Stomach (tissue), 8 donors: ENCODE measurements at regions not wholly inside any gene's neighbourhood (a gene's known extent, or its start where the extent isn't known, plus 50 kb on each side); places are given as distances from the start of the nearest gene placed in this dataset.
"Not testable (repeated sequence)": the region's sequence is repeated elsewhere in the genome, so short reads cannot be mapped to it uniquely, and the experiment has no call there.

ENCODE experiments used
- DNase-seq, 2 donors: peaks; one replicate each; pipeline versions ENCODE4 v3.0.0 to v3.0.0-alpha.2; 2013 to 2019
- H3K27ac ChIP-seq, 5 donors: fragments of 200-600 bp in 4 of 5; sonication (generic) in 4 of 5; one replicate each; pipeline ENCODE4 v1.5.1; 2013 to 2019; ENCODE audit warnings: mild to moderate bottlenecking in 1 of 5, moderate library complexity in 1 of 5
- H3K27me3 ChIP-seq, 3 donors: fragments of 200-600 bp; sonication (generic); one replicate each; pipeline ENCODE4 v1.5.1; 2017 to 2019; ENCODE audit warnings: mixed run types in 1 of 3
- H3K36me3 ChIP-seq, 4 donors: fragments of 200-600 bp; sonication (generic); 1 replicate in 3 of 4; 2 replicates in 1 of 4; pipeline ENCODE4 v1.5.1; 2016 to 2019
- H3K4me1 ChIP-seq, 4 donors: fragments of 200-600 bp; sonication (generic); one replicate each; pipeline ENCODE4 v1.5.1; 2016 to 2019
- H3K4me3 ChIP-seq, 4 donors: fragments of 200-600 bp; sonication (generic) in 3 of 4; one replicate each; pipeline ENCODE4 v1.5.1; 2016 to 2019; ENCODE audit warnings: mild to moderate bottlenecking in 1 of 4
- H3K9me3 ChIP-seq, 4 donors: fragments of 200-600 bp; sonication (generic); one replicate each; pipeline ENCODE4 v1.5.1; 2016 to 2019
- EP300 ChIP-seq: sonication (generic); formaldehyde crosslinking; IDR thresholded peaks from one replicate; pipeline ENCODE4 v1.6.1; 2017; ENCODE audit warnings: antibody characterized with exemption
- POLR2A ChIP-seq, 4 donors: fragments of 450-650 bp; IDR thresholded peaks; one replicate each; pipeline ENCODE4 v1.6.1; 2016; ENCODE audit warnings: antibody characterized with exemption in 4 of 4, control low read depth in 2 of 4, mild to moderate bottlenecking in 1 of 4, moderate library complexity in 1 of 4
- POLR2AphosphoS5 ChIP-seq, 3 donors: sonication (generic); formaldehyde crosslinking; IDR thresholded peaks; one replicate each; pipeline ENCODE4 v1.6.1; 2016; ENCODE audit warnings: antibody characterized with exemption in 3 of 3
- WGBS, 5 donors: extraction: QIAGEN DNeasy Blood & Tissue Kit in 3 of 5; methylation state at CpG; one replicate each; pipeline versions ENCODE4 v1.1.5 to v1.1.7; 2013 to 2018; 5-methylcytosine and 5-hydroxymethylcytosine counted together
- intact Hi-C: fragments of 100-400 bp; cut with DNase I; formaldehyde crosslinking; loops from one replicate; pipeline ENCODE4 v1.15.1; 2023; ENCODE audit warnings: low total_unique reads
- TF ChIP-seq, protein P1 (sequence below), 7 experiments: fragments of 450-650 bp in 4 of 7; fragments of 200-600 bp in 3 of 7; sonication (generic) in 3 of 7; IDR thresholded peaks; one replicate each; pipeline ENCODE4 v1.5.1; 2016 to 2019; ENCODE audit warnings: antibody characterized with exemption in 7 of 7, control low read depth in 2 of 7, mild to moderate bottlenecking in 1 of 7
- donor health status: healthy with polysubstance abuse.
- donor health status: Bipolar disorder and iron deficiency.
- donor health status: healthy.

DNA sequence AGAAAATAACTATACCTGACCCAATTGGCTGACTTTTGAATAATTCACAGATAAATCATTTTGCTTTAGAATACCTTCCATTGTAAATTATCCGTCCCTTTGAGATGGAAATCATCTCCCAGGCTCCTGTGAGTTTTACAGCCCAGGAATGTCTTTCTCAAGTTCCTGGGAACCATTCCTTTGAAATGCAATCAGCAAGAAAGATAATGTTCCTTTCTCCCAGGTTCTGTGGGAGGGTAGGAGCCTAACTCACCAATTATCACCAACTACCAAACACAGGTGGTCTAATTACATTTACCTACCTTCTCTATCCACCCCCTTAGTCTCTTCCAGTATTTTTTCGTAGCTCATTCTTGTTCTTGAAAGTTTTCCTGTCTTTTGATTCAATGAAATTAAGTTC, 1016.0 kb downstream of the SOCS6 start:
- intact Hi-C loops = no loop called here
- Histone ChIP-seq H3K4me1 (no peaks in the 10 kb centered on the region), H3K27me3 (no peaks in the 10 kb centered on the region), H3K27ac (no peak overlapping the region), H3K9me3 (no peaks in the 10 kb centered on the region), H3K4me3 (no peak overlapping the region), H3K36me3 (no peaks in the 10 kb centered on the region)
- no peak for TF ChIP-seq POLR2A (IDR thresholded peaks at IDR 0.05)
- no peak for TF ChIP-seq EP300
- TF ChIP-seq POLR2AphosphoS5 (IDR thresholded peaks at IDR 0.05) = no peak
- TF ChIP-seq, protein P1, sequence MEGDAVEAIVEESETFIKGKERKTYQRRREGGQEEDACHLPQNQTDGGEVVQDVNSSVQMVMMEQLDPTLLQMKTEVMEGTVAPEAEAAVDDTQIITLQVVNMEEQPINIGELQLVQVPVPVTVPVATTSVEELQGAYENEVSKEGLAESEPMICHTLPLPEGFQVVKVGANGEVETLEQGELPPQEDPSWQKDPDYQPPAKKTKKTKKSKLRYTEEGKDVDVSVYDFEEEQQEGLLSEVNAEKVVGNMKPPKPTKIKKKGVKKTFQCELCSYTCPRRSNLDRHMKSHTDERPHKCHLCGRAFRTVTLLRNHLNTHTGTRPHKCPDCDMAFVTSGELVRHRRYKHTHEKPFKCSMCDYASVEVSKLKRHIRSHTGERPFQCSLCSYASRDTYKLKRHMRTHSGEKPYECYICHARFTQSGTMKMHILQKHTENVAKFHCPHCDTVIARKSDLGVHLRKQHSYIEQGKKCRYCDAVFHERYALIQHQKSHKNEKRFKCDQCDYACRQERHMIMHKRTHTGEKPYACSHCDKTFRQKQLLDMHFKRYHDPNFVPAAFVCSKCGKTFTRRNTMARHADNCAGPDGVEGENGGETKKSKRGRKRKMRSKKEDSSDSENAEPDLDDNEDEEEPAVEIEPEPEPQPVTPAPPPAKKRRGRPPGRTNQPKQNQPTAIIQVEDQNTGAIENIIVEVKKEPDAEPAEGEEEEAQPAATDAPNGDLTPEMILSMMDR (IDR thresholded peaks at IDR 0.05) = no peak
- WGBS, 5 donors = 25 to 39% (median 28%) methylated on average over 2 of the region's 2 CpGs
- DNase-seq = no peak

DNA sequence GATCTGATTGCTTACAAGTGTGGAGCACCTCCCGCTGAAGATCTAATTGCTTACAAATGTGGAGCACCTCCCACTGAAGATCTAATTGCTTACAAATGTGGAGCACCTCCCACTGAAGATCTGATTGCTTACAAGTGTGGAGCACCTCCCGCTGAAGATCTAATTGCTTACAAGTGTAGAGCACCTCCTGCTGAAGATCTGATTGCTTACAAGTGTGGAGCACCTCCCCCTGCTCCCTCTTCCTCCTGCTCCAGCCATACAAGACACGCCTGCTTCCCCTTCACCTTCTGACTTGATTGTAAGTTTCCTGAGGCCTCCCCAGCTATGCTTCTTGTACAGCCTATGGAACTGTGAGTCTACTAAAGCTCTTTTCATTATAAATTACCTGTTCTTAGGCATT, 1014.9 kb downstream of the SOCS6 start:
- DNase-seq, H3K36me3 ChIP-seq, H3K27ac ChIP-seq, H3K9me3 ChIP-seq, intact Hi-C loops, H3K27me3 ChIP-seq, H3K4me1 ChIP-seq, H3K4me3 ChIP-seq: not testable (repeated sequence)
- 26 to 62% (median 54%) methylated on average over 2 to 3 of the region's 3 CpGs for WGBS, 5 donors

DNA sequence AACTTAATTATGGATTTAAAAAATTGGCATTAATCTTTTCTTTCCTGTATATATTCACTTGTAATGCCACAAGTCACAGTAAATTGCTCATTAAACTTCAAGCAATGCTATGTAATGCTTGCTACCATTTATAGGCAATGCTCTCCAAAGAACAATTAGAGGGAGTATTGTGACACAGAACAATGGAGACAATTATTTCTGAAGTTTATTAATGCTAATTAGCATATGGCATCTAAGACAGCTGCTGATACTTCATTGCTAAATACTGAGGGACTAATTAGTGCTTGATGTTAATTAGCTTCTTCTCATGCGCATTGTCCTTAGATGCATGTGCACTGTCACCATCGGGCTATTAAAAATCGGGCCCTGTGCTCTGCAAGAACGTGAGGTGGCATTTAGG, 1012.8 kb downstream of the SOCS6 start:
- intact Hi-C loops = no loop called here
- 77 to 86% (median 85%) methylated on average over 4 of the region's 4 CpGs for WGBS, 5 donors
- Histone ChIP-seq H3K9me3 (no peaks in the 10 kb centered on the region), H3K4me3 (no peak overlapping the region), H3K36me3 (no peaks in the 10 kb centered on the region), H3K4me1 (no peaks in the 10 kb centered on the region), H3K27ac (no peak overlapping the region), H3K27me3 (no peaks in the 10 kb centered on the region)
- no peak for DNase-seq
- TF ChIP-seq EP300 (no peak), POLR2A (IDR thresholded peaks at IDR 0.05) (no peak), POLR2AphosphoS5 (IDR thresholded peaks at IDR 0.05) (no peak)
- TF ChIP-seq, protein P1 (IDR thresholded peaks at IDR 0.05) = no peak

DNA sequence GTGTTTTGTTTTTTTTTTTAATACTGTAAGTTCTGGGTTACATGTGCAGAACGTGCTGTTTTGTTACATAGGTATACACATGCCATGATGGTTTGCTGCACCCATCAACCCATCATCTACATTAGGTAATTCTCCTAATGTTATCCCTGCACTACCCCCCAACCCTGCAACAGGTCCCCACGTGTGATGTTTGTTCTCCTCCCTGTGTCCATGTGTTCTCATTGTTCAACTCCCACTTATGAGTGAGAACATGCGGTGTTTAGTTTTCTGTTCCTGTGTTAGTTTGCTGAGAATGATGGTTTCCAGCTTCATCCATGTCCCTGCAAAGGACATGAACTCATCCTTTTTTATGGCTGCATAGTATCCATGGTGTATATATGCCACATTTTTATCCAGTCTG, 1005.4 kb downstream of the SOCS6 start:
- WGBS, 5 donors = 71 to 80% (median 77%) methylated on average over 3 of the region's 3 CpGs
- intact Hi-C loops, H3K9me3 ChIP-seq, DNase-seq, H3K36me3 ChIP-seq, H3K4me1 ChIP-seq, H3K27ac ChIP-seq, H3K27me3 ChIP-seq, H3K4me3 ChIP-seq: not testable (repeated sequence)

DNA sequence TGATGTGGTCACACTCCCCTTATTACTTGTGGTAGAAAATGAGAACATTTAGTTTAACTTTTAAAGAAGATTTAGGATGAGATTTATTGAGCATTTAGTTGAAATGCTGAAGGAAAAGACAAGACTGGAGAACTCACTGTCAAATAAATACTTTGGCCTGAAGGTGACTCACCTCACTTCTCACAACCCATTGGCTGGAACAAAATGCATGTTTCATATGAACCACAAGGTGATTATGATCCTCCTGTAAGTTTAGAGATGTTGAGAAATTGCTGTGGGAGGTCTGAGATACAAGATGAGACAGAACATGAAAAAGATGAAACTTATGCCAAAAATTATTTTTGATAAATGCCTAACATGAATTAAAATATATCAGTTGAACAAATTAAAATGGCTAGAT, 1004.5 kb downstream of the SOCS6 start:
- no peak for TF ChIP-seq POLR2AphosphoS5 (IDR thresholded peaks at IDR 0.05)
- no peak for TF ChIP-seq EP300
- TF ChIP-seq, protein P1 (IDR thresholded peaks at IDR 0.05) = no peak
- TF ChIP-seq POLR2A (IDR thresholded peaks at IDR 0.05) = no peak
- no peaks in the 10 kb centered on the region for H3K9me3 ChIP-seq
- intact Hi-C loops = no loop called here

DNA sequence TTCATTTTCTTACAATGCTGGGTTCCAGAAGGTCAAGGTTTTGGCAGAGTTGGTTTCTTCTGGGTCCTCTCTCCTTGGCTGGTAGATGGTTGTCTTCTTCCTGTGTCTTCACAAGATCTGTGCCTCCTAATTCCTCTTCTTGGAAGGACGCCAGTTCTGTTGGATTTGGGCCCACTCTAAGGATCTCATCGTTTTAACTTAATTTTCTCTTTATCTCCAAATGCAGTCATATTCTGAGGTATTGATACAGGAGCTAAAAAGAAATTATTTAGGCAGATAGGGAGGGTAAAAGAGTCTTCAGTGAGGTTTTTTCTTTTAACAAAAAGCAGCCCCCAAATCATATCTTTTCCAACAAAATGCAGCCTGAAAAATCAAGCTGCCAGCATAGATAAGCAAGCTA, 998.4 kb downstream of the SOCS6 start:
- DNase-seq = peak in 1 of 2 donors; percentile 7
- H3K36me3 ChIP-seq = no peaks in the 10 kb centered on the region
- WGBS, 5 donors = 32 to 71% (median 47%) methylated on average over 2 of the region's 2 CpGs
- intact Hi-C loops = no loop called here
- TF ChIP-seq EP300 = no peak
- TF ChIP-seq POLR2A (IDR thresholded peaks at IDR 0.05) = no peak
- TF ChIP-seq, protein P1 (IDR thresholded peaks at IDR 0.05) = no peak
- no peak for TF ChIP-seq POLR2AphosphoS5 (IDR thresholded peaks at IDR 0.05)
- H3K4me3 ChIP-seq = no peak overlapping the region
- no peaks in the 10 kb centered on the region for H3K27me3 ChIP-seq
- no peaks in the 10 kb centered on the region for H3K4me1 ChIP-seq
- H3K27ac ChIP-seq = no peak overlapping the region
- H3K9me3 ChIP-seq = peaks cover 0 to 5% (median 0%) of the 10 kb centered on the region in 4 donors

More for the DNA sequence above, 1004.5 kb downstream of the SOCS6 start:
- Histone ChIP-seq H3K36me3 (no peaks in the 10 kb centered on the region), H3K4me3 (no peak overlapping the region), H3K27ac (no peak overlapping the region), H3K4me1 (no peaks in the 10 kb centered on the region), H3K27me3 (no peaks in the 10 kb centered on the region)
- DNase-seq = no peak
